KMS-11 (cell line): ENCODE measurements at regions not wholly inside any gene's neighbourhood (a gene's known extent, or its start where the extent isn't known, plus 50 kb on each side); places are given as distances from the start of the nearest gene placed in this dataset.

ENCODE experiments used
- H2AFZ ChIP-seq: fragments of 200-600 bp; sonication (generic); 2 replicates; pipeline ENCODE4 v1.6.1; 2016; ENCODE audit warnings: antibody characterized with exemption, mixed run types, low read depth
- H3K27ac ChIP-seq: fragments of 200-600 bp; sonication (generic); 2 replicates; pipeline ENCODE4 v1.6.1; 2016; ENCODE audit warnings: mild to moderate bottlenecking, mixed run types
- H3K27me3 ChIP-seq: fragments of 200-600 bp; sonication (generic); 2 replicates; pipeline ENCODE4 v1.6.1; 2017; ENCODE audit warnings: mild to moderate bottlenecking, low read depth, mixed run types, moderate library complexity; ENCODE audit not compliant: insufficient read depth
- H3K36me3 ChIP-seq: fragments of 200-600 bp; sonication (generic); 2 replicates; pipeline ENCODE4 v1.6.1; 2017; ENCODE audit warnings: mild to moderate bottlenecking, mixed run types; ENCODE audit not compliant: insufficient read depth
- H3K4me1 ChIP-seq: fragments of 200-600 bp; sonication (generic); 2 replicates; pipeline ENCODE4 v1.6.1; 2016; ENCODE audit warnings: mild to moderate bottlenecking, low read depth, mixed run types; ENCODE audit not compliant: poor library complexity, severe bottlenecking
- H3K4me2 ChIP-seq: fragments of 200-600 bp; sonication (generic); 2 replicates; pipeline ENCODE4 v1.7.0; 2016; ENCODE audit warnings: mild to moderate bottlenecking, mixed run types
- H3K4me3 ChIP-seq: fragments of 200-600 bp; sonication (generic); IDR thresholded peaks from 2 replicates; pipeline ENCODE4 v1.6.1; 2017; ENCODE audit warnings: low read depth, low read length, mixed read lengths; ENCODE audit not compliant: insufficient read depth
- H3K79me2 ChIP-seq: fragments of 200-600 bp; sonication (generic); 2 replicates; pipeline ENCODE4 v1.6.1; 2016; ENCODE audit warnings: low read depth, mixed run types; ENCODE audit not compliant: insufficient read depth
- H3K9ac ChIP-seq: fragments of 200-600 bp; sonication (generic); 2 replicates; pipeline ENCODE4 v1.6.1; 2016; ENCODE audit warnings: mild to moderate bottlenecking, mixed run types
- H4K20me1 ChIP-seq: fragments of 200-600 bp; sonication (generic); 2 replicates; pipeline ENCODE4 v1.6.1; 2016; ENCODE audit warnings: mild to moderate bottlenecking, mixed run types; ENCODE audit not compliant: insufficient read depth
- TF ChIP-seq, protein P1 (sequence below): fragments of 200-600 bp; sonication (generic); conservative IDR thresholded peaks from 2 replicates; pipeline ENCODE4 v1.6.1; 2017; ENCODE audit warnings: low read depth, mild to moderate bottlenecking, antibody characterized with exemption, low read length, moderate library complexity, mixed read lengths

GRCh38 chr7:127530148-127530547 lies 55.2 kb downstream of the GCC1 start:
- Histone ChIP-seq H3K4me3 (no peak overlapping the region), H3K79me2 (no peaks in the 10 kb centered on the region), H2AFZ (no peak overlapping the region), H3K27me3 (no peaks in the 10 kb centered on the region), H4K20me1 (no peaks in the 10 kb centered on the region), H3K4me2 (no peak overlapping the region), H3K9ac (no peak overlapping the region), H3K36me3 (no peaks in the 10 kb centered on the region), H3K4me1 (no peaks in the 10 kb centered on the region), H3K27ac (no peak overlapping the region)
- TF ChIP-seq, protein P1, sequence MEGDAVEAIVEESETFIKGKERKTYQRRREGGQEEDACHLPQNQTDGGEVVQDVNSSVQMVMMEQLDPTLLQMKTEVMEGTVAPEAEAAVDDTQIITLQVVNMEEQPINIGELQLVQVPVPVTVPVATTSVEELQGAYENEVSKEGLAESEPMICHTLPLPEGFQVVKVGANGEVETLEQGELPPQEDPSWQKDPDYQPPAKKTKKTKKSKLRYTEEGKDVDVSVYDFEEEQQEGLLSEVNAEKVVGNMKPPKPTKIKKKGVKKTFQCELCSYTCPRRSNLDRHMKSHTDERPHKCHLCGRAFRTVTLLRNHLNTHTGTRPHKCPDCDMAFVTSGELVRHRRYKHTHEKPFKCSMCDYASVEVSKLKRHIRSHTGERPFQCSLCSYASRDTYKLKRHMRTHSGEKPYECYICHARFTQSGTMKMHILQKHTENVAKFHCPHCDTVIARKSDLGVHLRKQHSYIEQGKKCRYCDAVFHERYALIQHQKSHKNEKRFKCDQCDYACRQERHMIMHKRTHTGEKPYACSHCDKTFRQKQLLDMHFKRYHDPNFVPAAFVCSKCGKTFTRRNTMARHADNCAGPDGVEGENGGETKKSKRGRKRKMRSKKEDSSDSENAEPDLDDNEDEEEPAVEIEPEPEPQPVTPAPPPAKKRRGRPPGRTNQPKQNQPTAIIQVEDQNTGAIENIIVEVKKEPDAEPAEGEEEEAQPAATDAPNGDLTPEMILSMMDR, result no peak

DNA sequence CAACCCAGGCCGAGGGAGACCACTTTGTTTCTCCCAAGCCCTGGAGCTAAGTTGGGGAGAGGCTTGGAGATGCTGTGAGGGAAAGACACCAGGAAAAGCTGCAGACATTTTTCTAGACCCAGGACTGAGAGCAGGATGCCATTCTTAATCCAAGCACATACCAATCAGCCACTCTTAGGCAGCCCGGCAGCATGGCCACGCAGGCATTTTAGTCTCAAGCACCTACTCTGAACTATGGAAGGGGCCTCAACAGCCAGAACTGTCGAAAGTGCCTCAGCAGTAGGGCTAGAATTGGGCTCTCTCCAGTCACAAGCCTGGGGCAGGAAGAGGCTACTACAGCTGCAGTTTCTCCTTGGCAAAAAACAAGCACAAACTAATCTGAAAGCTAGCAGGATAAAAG lies 57.8 kb downstream of the GCC1 start:
- no peak overlapping the region for H3K27ac ChIP-seq

GRCh38 chr7:127525866-127526480 lies 59.4 kb downstream of the GCC1 start:
- Histone ChIP-seq H4K20me1 (no peaks in the 10 kb centered on the region), H3K27ac (no peak overlapping the region), H3K9ac (no peak overlapping the region), H2AFZ (no peak overlapping the region), H3K4me2 (no peak overlapping the region), H3K36me3 (no peaks in the 10 kb centered on the region), H3K4me1 (no peaks in the 10 kb centered on the region), H3K79me2 (no peaks in the 10 kb centered on the region), H3K4me3 (no peak overlapping the region), H3K27me3 (no peaks in the 10 kb centered on the region)
- TF ChIP-seq, protein P1, result no peak

More for the DNA sequence above, 57.8 kb downstream of the GCC1 start:
- TF ChIP-seq, protein P1, result no peak
- H4K20me1 ChIP-seq, result no peaks in the 10 kb centered on the region
- no peak overlapping the region for H3K4me3 ChIP-seq
- no peaks in the 10 kb centered on the region for H3K27me3 ChIP-seq
- H3K36me3 ChIP-seq, result no peaks in the 10 kb centered on the region
- H3K4me2 ChIP-seq, result no peak overlapping the region
- no peaks in the 10 kb centered on the region for H3K79me2 ChIP-seq
- no peak overlapping the region for H2AFZ ChIP-seq
- no peaks in the 10 kb centered on the region for H3K4me1 ChIP-seq
- H3K9ac ChIP-seq, result no peak overlapping the region

- no peaks in the 10 kb centered on the region for H3K27me3 ChIP-seq
- no peaks in the 10 kb centered on the region for H4K20me1 ChIP-seq
- TF ChIP-seq, protein P1, result no peak
- no peaks in the 10 kb centered on the region for H3K79me2 ChIP-seq
- no peak overlapping the region for H3K4me2 ChIP-seq
- no peaks in the 10 kb centered on the region for H3K4me1 ChIP-seq
- no peaks in the 10 kb centered on the region for H3K36me3 ChIP-seq
- no peak overlapping the region for H3K4me3 ChIP-seq
- H3K27ac ChIP-seq, result no peak overlapping the region
- H3K9ac ChIP-seq, result no peak overlapping the region
- no peak overlapping the region for H2AFZ ChIP-seq
Measured at GRCh38 chr7:127516320-127516719, 69.1 kb downstream of the GCC1 start.
